Thyroid gland (tissue), 4 donors: ENCODE measurements at regions not wholly inside any gene's neighbourhood (a gene's known extent, or its start where the extent isn't known, plus 50 kb on each side); places are given as distances from the start of the nearest gene placed in this dataset.

ENCODE experiments used
- CTCF ChIP-seq, 6 experiments: fragments of 200-600 bp in 3 of 6; fragments of 450-650 bp in 3 of 6; sonication (generic) in 3 of 6; IDR thresholded peaks; one replicate each; pipeline ENCODE4 v1.5.1; 2016 to 2019; ENCODE audit warnings: antibody characterized with exemption in 6 of 6, mild to moderate bottlenecking in 2 of 6, inconsistent platforms in 1 of 6, moderate library complexity in 1 of 6
- POLR2A ChIP-seq, 2 donors: fragments of 450-650 bp; IDR thresholded peaks; one replicate each; pipeline ENCODE4 v1.6.1; 2017; ENCODE audit warnings: antibody characterized with exemption in 2 of 2, mild to moderate bottlenecking in 2 of 2, moderate library complexity in 1 of 2

DNA sequence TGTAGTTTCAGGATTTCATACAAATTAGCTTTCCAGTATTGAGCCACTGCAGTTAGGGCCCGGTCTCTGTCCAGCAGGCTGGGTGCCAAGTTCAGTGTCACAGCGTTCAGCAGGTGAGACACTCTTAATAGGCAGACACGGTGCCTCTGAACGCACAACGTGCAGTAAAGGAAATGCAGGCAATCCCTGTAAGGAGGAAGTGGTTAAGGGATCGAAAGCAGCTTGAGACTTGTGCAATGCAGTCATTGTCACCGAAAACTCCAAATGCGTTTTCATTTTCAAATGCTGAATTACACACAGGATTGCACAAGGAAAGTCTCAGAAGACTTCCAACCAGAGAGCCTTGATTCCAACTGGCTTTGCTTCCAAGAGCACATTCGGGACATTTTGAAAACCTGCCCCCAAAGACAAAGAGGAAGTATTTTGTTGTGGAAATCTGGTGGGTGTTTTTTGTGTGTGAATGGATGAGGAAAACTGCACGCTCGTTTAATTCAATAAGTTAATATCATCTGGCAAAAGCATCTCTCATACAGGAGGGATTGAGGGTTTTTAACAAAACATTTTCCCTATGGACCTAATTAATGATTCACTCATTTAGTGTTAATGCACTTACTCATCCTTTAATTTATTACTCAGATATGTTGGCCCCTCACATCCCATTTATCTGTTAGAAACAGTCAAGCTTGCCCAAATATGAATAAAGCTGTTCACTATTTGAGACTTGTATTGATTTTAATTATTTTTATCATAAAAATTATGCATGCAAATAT, 61.6 kb downstream of the PTGS2 start:
- TF ChIP-seq CTCF (IDR thresholded peaks at IDR 0.05): no peak
- no peak for TF ChIP-seq POLR2A (IDR thresholded peaks at IDR 0.05)
